Left ventricle myocardium inferior (tissue), 1 donor: ENCODE measurements at regions not wholly inside any gene's neighbourhood (a gene's known extent, or its start where the extent isn't known, plus 50 kb on each side); places are given as distances from the start of the nearest gene placed in this dataset.

Experiments
- DNase-seq: peaks from one replicate; pipeline ENCODE4 v3.0.0-alpha.2; 2020
- H3K27ac ChIP-seq: fragments of 200-600 bp; replicated peaks from 2 replicates; pipeline ENCODE4 v1.8.0; 2021
- H3K27me3 ChIP-seq: fragments of 200-600 bp; 2 replicates; pipeline ENCODE4 v1.8.0; 2021; ENCODE audit warnings: low read depth
- H3K36me3 ChIP-seq: fragments of 200-600 bp; 2 replicates; pipeline ENCODE4 v1.8.0; 2021
- H3K4me1 ChIP-seq: fragments of 200-600 bp; 2 replicates; pipeline ENCODE4 v1.8.0; 2021
- H3K4me3 ChIP-seq: fragments of 200-600 bp; 2 replicates; pipeline ENCODE4 v1.8.0; 2021; ENCODE audit warnings: mild to moderate bottlenecking, moderate library complexity
- H3K9me3 ChIP-seq: fragments of 200-600 bp; replicated peaks from 2 replicates; pipeline ENCODE4 v1.8.0; 2021
- intact Hi-C: fragments of 100-400 bp; cut with micrococcal nuclease; formaldehyde crosslinking; loops from one replicate; pipeline ENCODE4 v1.11.0; 2022
- TF ChIP-seq, protein P1 (sequence below): fragments of 200-600 bp; IDR thresholded peaks from 2 replicates; pipeline ENCODE4 v1.8.0; 2021; ENCODE audit warnings: antibody characterized with exemption, mild to moderate bottlenecking, borderline replicate concordance
- donor health status: DM: no; HTN: yes; CAD: no; lungs with severe emphysema.

DNA sequence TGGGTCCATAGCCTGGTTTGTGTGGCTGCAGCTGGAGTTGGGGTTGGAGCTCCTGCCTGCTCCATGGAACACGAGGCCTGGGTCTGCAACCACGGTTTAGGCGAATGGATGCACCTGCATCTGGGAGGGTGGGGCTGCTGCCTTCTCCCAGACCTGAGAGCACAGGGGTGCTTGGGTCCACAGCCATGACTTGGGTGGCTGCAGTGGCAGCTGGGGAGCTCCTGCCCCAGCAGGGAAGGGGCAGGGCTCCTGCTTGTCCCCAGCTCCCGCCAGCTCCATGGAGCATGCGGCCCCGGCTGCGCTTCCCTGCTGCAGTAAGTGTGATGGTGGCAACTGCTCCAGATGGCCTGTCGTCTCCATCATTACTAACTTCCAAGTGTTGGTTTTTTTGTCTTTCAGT, 571.1 kb upstream of the LRRN3 start:
- H3K27ac ChIP-seq, result no peak overlapping the region
- no peak overlapping the region for H3K4me3 ChIP-seq
- TF ChIP-seq, protein P1, sequence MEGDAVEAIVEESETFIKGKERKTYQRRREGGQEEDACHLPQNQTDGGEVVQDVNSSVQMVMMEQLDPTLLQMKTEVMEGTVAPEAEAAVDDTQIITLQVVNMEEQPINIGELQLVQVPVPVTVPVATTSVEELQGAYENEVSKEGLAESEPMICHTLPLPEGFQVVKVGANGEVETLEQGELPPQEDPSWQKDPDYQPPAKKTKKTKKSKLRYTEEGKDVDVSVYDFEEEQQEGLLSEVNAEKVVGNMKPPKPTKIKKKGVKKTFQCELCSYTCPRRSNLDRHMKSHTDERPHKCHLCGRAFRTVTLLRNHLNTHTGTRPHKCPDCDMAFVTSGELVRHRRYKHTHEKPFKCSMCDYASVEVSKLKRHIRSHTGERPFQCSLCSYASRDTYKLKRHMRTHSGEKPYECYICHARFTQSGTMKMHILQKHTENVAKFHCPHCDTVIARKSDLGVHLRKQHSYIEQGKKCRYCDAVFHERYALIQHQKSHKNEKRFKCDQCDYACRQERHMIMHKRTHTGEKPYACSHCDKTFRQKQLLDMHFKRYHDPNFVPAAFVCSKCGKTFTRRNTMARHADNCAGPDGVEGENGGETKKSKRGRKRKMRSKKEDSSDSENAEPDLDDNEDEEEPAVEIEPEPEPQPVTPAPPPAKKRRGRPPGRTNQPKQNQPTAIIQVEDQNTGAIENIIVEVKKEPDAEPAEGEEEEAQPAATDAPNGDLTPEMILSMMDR, result no peak
- H3K9me3 ChIP-seq, result no peaks in the 10 kb centered on the region
- no peaks in the 10 kb centered on the region for H3K27me3 ChIP-seq
- H3K4me1 ChIP-seq, result peaks cover 12% of the 10 kb centered on the region
- H3K36me3 ChIP-seq, result no peaks in the 10 kb centered on the region
- no peak for DNase-seq
- intact Hi-C loops, result no loop called here

DNA sequence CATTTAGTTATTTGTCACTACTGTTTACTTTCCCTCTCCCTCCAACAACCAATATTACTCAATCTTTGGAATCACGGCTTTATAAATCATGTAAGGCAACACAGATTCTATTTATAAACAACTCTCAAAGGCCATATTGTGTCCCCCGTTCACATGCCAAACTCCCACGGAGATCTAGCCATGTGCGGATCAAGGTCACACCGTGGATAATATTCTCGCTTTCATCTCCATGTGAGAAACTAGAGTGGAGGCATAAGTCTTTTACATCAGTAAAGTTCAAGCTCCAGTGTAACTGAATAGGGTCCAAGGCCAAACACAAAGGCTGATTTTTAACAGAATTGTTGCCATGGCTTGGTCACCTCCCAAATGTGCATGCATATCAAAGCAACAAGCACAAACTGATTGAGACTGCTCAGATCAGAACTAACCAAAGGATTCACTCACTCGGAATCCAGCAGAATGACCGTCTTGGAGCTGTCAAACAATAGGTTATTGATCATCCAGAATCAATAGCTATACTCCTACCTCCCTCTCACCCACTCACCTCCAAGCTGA, 569.5 kb upstream of the LRRN3 start:
- intact Hi-C loops, result no loop called here
- Histone ChIP-seq H3K4me3 (no peak overlapping the region), H3K27ac (no peak overlapping the region), H3K27me3 (no peaks in the 10 kb centered on the region), H3K9me3 (no peaks in the 10 kb centered on the region), H3K4me1 (peaks cover 12% of the 10 kb centered on the region), H3K36me3 (no peaks in the 10 kb centered on the region)
- TF ChIP-seq, protein P1, result no peak
- DNase-seq, result no peak

DNA sequence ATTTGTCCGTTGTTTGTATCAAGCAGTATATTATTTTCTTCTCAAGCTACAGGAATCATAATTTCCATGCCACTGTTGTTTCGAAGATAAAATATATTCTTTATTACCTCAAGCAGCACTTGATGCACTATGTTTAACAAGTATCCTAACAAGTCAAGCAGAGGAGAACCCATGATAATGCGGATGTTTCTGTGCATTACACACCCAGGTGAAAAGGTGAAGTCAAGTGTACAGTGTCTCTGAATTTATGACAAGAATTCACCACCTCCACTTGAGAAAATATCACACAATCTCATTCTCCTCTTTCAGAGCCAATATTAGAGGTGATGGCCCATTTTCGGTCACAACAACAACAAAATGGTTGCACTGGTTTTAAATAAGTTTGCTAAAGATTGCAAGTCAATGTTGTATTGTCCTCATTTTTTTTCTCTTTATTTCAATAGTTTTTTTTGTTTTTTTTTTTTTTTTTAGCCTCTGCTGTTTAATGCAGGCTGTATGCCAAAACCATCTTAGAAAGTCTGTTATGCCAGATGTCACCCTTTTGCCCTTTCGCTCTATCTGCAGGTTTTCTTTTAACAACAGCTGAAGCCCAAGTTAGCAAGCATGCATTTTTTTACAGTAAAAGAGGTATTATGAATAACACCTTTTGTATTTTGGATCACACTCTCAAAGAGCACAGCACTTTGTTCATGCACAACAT, 568.7 kb upstream of the LRRN3 start:
- no peak overlapping the region for H3K4me3 ChIP-seq
- H3K4me1 ChIP-seq, result peaks cover 12% of the 10 kb centered on the region
- H3K27ac ChIP-seq, result no peak overlapping the region
- no peak for DNase-seq
- no peaks in the 10 kb centered on the region for H3K36me3 ChIP-seq
- intact Hi-C loops, result no loop called here
- no peaks in the 10 kb centered on the region for H3K9me3 ChIP-seq
- no peaks in the 10 kb centered on the region for H3K27me3 ChIP-seq
- TF ChIP-seq, protein P1, result no peak

DNA sequence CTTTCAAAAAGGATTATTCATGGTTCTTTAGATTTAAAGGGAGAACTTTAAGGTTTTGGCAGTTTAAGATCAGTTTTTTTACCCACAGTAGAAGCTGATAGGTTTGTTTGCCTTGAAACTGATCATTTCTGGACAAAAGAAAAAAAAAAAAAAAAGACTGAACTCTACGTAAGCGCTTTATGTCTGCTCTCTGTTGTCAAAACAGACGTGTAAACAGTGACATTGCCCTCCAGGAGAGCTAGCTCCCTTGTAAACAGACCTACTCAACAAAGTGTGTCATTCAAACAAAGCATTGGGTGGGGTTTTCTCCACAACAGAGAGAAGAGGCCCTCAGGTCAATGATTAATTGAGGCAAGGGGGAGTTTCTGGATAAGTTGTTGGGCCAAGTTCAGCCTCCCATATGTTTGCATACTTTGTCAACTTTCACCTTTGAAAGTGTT, 568.1 kb upstream of the LRRN3 start:
- no peak for DNase-seq
- no peaks in the 10 kb centered on the region for H3K36me3 ChIP-seq
- no peaks in the 10 kb centered on the region for H3K9me3 ChIP-seq
- H3K27ac ChIP-seq, result no peak overlapping the region
- H3K4me3 ChIP-seq, result no peak overlapping the region
- peaks cover 12% of the 10 kb centered on the region for H3K4me1 ChIP-seq
- intact Hi-C loops, result no loop called here
- TF ChIP-seq, protein P1, result no peak
- no peaks in the 10 kb centered on the region for H3K27me3 ChIP-seq

DNA sequence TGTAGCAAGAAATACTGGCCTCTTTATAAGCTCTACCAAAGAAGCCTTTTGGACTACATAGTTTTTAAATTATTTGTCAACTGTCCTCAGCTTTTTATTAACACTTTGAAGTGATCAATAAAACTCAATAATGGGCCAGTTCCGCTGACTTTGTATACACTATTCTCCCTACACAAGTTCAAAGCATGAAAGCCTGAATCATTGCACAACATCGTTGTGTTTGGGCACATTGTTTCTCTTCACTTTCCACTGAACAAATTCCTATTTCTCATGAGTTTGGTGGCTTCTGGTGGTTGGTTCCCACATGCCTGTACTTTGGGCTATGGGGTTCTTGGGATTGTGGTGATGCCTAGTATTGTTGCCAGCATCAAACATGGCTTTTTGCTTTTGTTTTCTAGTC, 561.8 kb upstream of the LRRN3 start:
- intact Hi-C loops, result no loop called here

More for the DNA sequence above, 561.8 kb upstream of the LRRN3 start:
- DNase-seq, result no peak
- Histone ChIP-seq H3K27ac (no peak overlapping the region), H3K4me3 (no peak overlapping the region), H3K36me3 (no peaks in the 10 kb centered on the region), H3K27me3 (no peaks in the 10 kb centered on the region), H3K4me1 (peaks cover 4% of the 10 kb centered on the region), H3K9me3 (no peaks in the 10 kb centered on the region)
- TF ChIP-seq, protein P1, result no peak
